ENCODE measurements at regions not wholly inside any gene's neighbourhood (a gene's known extent, or its start where the extent isn't known, plus 50 kb on each side); places are given as distances from the start of the nearest gene placed in this dataset.

DNA sequence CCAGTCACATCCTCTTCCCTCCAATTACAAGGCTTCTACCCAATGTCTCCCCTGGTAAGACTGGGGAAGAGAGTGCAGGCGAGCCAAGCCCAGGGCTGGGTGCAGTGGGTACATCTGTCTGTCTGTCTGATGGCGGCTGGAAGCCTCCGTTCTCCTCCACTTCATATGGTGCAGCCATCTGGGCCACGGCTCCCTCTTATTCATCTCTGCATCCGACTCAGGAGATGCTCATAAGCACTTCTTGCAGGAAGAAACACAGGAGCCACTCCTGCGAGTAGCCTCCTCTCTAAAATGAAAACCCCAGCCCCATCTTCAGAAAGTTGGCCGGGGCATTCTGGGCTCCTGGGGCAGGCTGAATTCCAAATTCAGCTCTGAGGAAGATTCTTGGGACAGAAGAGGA, 67.5 kb upstream of the SLC6A6 start:
- no TSS peak for BruUV-seq (replicated peaks)
- Histone ChIP-seq H3K4me1 (ENCODE audit: control insufficient read depth, extremely low read depth, insufficient read depth, low read length) (no peaks in the 10 kb centered on the region), H3K9ac (replicated peaks; ENCODE audit: extremely low read depth, insufficient read depth, low read length) (no peak overlapping the region), H3K36me3 (ENCODE audit: control insufficient read depth in 2 of 2, extremely low read depth in 1 of 2, insufficient read depth in 2 of 2, low read length in 2 of 2) (no peaks in the 10 kb centered on the region), H3K9me1 (replicated peaks; ENCODE audit: control insufficient read depth, extremely low read depth, insufficient read depth, low read length) (no peaks in the 10 kb centered on the region), H3K9me3 (replicated peaks; ENCODE audit: control insufficient read depth, insufficient read depth, low read length) (no peaks in the 10 kb centered on the region), H3K79me2 (ENCODE audit: control insufficient read depth, insufficient read depth, low read length) (no peaks in the 10 kb centered on the region), H3K27ac (ENCODE audit: insufficient read depth, low read depth, low read length) (no peak overlapping the region), H3K27me3 (ENCODE audit: control insufficient read depth in 2 of 2, insufficient read depth in 2 of 2, low read length in 2 of 2) (peaks cover 0 to 3% of the 10 kb centered on the region in 2 experiments), H4K20me1 (replicated peaks; ENCODE audit: control insufficient read depth, extremely low read depth, insufficient read depth, low read length) (no peaks in the 10 kb centered on the region), H3K4me3 (replicated peaks in 1 of 3; ENCODE audit: insufficient read depth in 1 of 3, low read depth in 1 of 3, low read length in 3 of 3) (no peak overlapping the region), H2AFZ (ENCODE audit: low read depth, low read length) (no peak overlapping the region), H3K4me2 (ENCODE audit: insufficient read depth, low read length) (no peak overlapping the region)
- TF ChIP-seq CTCF (IDR thresholded peaks at IDR 0.05; ENCODE audit: extremely low read depth in 1 of 2, insufficient read depth in 1 of 2, low read depth in 1 of 2, low read length in 2 of 2) (no peak), MYC (IDR thresholded peaks at IDR 0.05; ENCODE audit: low read depth, low read length) (no peak), EZH2 (IDR thresholded peaks at IDR 0.05; ENCODE audit: borderline replicate concordance, low read depth, low read length, severe bottlenecking) (no peak), POLR2A (IDR thresholded peaks at IDR 0.05; ENCODE audit: low read depth, low read length) (no peak), MAX (IDR thresholded peaks at IDR 0.05; ENCODE audit: insufficient read depth, insufficient read length) (no peak), GATA2 (IDR thresholded peaks at IDR 0.05; ENCODE audit: insufficient read depth, insufficient read length, low read depth, low read length) (no peak), FOS (IDR thresholded peaks at IDR 0.05; ENCODE audit: borderline replicate concordance, insufficient read depth, low read length) (no peak), POLR2AphosphoS5 (IDR thresholded peaks at IDR 0.05; ENCODE audit: insufficient read depth, low read depth, low read length) (no peak), JUN (IDR thresholded peaks at IDR 0.05; ENCODE audit: borderline replicate concordance, insufficient read depth, insufficient read length, low read depth) (no peak)
- ChIA-PET CTCF (no interaction called here), POLR2A (no interaction called here)
- FAIRE-seq (no peak), DNase-seq (ENCODE audit: low read depth, low spot score) (no peak)
- dilution Hi-C loops (cut with MboI; ENCODE audit: extremely low pct_ligation_motif_present, low sequenced_read_pairs) = no loop called here
- intact Hi-C loops (cut with micrococcal nuclease) = no loop called here
